OCI-LY3 (cell line): ENCODE measurements at regions not wholly inside any gene's neighbourhood (a gene's known extent, or its start where the extent isn't known, plus 50 kb on each side); places are given as distances from the start of the nearest gene placed in this dataset.

Experiments used
- EZH2phosphoT487 ChIP-seq: fragments of 200-600 bp; shearing (Covaris generic); IDR thresholded peaks from 2 replicates; pipeline ENCODE4 v1.6.1; 2018; ENCODE audit warnings: antibody characterized with exemption, mixed run types, low read depth
- TF ChIP-seq, protein P1 (sequence below): fragments of 200-600, 300-600 bp; sonication (generic); IDR thresholded peaks from 2 replicates; pipeline ENCODE4 v1.5.1; 2014; ENCODE audit warnings: antibody characterized with exemption, low read length, low read depth

DNA sequence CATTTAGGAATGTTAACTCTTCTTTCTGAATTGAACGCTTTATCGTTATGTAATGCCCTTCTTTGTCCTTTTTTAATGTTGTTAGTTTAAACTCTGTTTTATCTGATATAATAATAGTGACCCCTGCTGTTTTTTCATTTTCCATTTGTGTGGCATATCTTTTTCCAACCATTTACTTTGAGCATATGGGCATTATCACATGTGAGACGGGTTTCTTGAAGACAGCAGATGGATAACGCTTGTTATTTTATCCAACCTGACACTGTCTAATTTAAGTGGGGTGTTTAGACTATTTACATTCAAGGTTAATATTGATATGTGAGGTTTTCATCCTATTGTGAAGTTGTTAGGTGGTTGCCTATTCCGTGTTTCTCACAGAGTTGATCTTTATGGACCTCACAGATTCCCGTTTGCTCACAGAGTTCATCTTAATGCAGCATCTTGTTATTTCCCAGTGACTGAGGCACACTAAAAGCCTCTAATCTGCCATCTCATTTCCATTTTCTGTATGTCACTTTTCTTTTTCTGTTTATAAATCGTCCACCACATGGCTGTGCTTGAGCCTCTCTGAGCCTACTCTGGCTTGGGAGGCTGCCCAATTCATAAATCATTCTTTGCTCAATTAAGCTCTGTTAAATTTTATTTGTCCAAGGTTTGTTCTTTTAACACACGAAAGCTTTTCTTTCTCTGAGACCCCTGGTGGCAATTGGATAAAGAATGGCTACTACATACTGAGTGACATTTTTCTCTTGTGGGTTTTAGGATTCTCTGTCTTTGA lies 286.2 kb downstream of the HTR7 start:
- TF ChIP-seq, protein P1, sequence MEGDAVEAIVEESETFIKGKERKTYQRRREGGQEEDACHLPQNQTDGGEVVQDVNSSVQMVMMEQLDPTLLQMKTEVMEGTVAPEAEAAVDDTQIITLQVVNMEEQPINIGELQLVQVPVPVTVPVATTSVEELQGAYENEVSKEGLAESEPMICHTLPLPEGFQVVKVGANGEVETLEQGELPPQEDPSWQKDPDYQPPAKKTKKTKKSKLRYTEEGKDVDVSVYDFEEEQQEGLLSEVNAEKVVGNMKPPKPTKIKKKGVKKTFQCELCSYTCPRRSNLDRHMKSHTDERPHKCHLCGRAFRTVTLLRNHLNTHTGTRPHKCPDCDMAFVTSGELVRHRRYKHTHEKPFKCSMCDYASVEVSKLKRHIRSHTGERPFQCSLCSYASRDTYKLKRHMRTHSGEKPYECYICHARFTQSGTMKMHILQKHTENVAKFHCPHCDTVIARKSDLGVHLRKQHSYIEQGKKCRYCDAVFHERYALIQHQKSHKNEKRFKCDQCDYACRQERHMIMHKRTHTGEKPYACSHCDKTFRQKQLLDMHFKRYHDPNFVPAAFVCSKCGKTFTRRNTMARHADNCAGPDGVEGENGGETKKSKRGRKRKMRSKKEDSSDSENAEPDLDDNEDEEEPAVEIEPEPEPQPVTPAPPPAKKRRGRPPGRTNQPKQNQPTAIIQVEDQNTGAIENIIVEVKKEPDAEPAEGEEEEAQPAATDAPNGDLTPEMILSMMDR: no peak
- TF ChIP-seq EZH2phosphoT487: no peak
